ENCODE measurements at regions not wholly inside any gene's neighbourhood (a gene's known extent, or its start where the extent isn't known, plus 50 kb on each side); places are given as distances from the start of the nearest gene placed in this dataset.

DNA sequence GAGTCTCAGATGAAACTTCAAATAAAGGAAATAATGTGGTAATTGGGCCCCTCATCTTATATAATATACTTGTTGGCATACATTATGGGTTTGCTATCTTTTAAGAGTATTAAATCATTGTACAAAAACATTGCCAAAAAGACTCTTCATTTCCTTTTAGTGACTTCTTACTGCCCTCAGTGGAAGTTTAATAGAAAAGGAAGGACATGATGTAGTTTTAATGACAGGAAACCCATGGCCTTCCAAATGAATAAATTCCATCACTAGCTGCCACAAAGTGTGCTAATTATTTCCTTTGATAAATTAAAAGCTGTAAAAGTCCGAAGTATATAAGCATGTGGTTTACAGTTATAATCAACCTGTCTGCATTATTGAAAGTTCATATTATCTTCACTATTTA lies 350.9 kb upstream of the HAND2 start:
- ChIA-PET POLR2A (ENCODE audit: partially characterized antibody) (no interaction called here), CTCF (ENCODE audit: partially characterized antibody) (no interaction called here)
- Histone ChIP-seq H4K91ac (replicated peaks; ENCODE audit: insufficient read length, low read length) (no peak overlapping the region), H3K18ac (ENCODE audit: extremely low read depth, low read length) (no peak overlapping the region), H2BK15ac (ENCODE audit: low read length) (no peak overlapping the region), H3K27ac (ENCODE audit: low read depth, low read length) (no peak overlapping the region), H4K5ac (ENCODE audit: insufficient read length, low read depth, low read length) (no peak overlapping the region), H2AK5ac (ENCODE audit: low read depth, low read length) (no peak overlapping the region), H3K79me1 (ENCODE audit: low read depth, low read length) (no peaks in the 10 kb centered on the region), H3K4me3 (ENCODE audit: extremely low read depth in 1 of 4, insufficient read depth in 2 of 4, low read depth in 3 of 4, low read length in 4 of 4) (no peak overlapping the region), H3K23me2 (ENCODE audit: low read depth, low read length) (no peaks in the 10 kb centered on the region), H3K4me1 (replicated peaks in 1 of 4; ENCODE audit: control insufficient read depth in 3 of 4, insufficient read depth in 4 of 4, low read length in 3 of 4) (no peaks in the 10 kb centered on the region), H3K4me2 (ENCODE audit: insufficient read depth in 1 of 2, low read depth in 2 of 2, low read length in 2 of 2) (no peak overlapping the region), H2BK5ac (ENCODE audit: low read depth, low read length) (no peak overlapping the region), H3K14ac (ENCODE audit: insufficient read length) (no peak overlapping the region), H2BK12ac (ENCODE audit: low read depth, low read length) (no peak overlapping the region), H2BK120ac (replicated peaks; ENCODE audit: low read depth, low read length) (no peak overlapping the region), H4K20me1 (replicated peaks in 1 of 2; ENCODE audit: control insufficient read depth in 1 of 2, insufficient read depth in 2 of 2, low read length in 2 of 2) (no peaks in the 10 kb centered on the region), H3K4ac (replicated peaks; ENCODE audit: insufficient read length, low read depth, low read length) (no peak overlapping the region), H3K36me3 (ENCODE audit: control insufficient read depth in 2 of 4, insufficient read depth in 4 of 4, low read length in 3 of 4) (no peaks in the 10 kb centered on the region), H2BK20ac (ENCODE audit: low read length) (no peak overlapping the region), H2AFZ (ENCODE audit: low read length) (no peak overlapping the region), H3K56ac (replicated peaks; ENCODE audit: insufficient read length, low read depth, low read length) (no peak overlapping the region), H3K79me2 (ENCODE audit: control insufficient read depth in 1 of 2, insufficient read depth in 2 of 2, low read length in 2 of 2) (no peaks in the 10 kb centered on the region), H4K8ac (ENCODE audit: extremely low read depth, insufficient read depth, low read length) (no peak overlapping the region), H3K23ac (ENCODE audit: insufficient read length) (no peak overlapping the region), H3K27me3 (replicated peaks in 1 of 4; ENCODE audit: control insufficient read depth in 3 of 4, extremely low read depth in 1 of 4, insufficient read depth in 3 of 4, low read length in 3 of 4) (no peaks in the 10 kb centered on the region), H3K9me3 (ENCODE audit: insufficient read depth in 2 of 2, low read depth in 1 of 2, low read length in 1 of 2) (no peaks in the 10 kb centered on the region), H3K9ac (replicated peaks in 1 of 4; ENCODE audit: extremely low read depth in 1 of 4, low read depth in 3 of 4, low read length in 3 of 4) (no peak overlapping the region)
- WGBS, 2 experiments (ENCODE audit: extremely low coverage in 1 of 2, insufficient coverage in 1 of 2, insufficient read length in 1 of 2, insufficient replicate concordance in 2 of 2, low coverage in 1 of 2, low lambda C conversion rate in 2 of 2, missing lambda C conversion rate in 1 of 2) = 81% methylated on average over 1 of the region's 1 CpG; no CpG with 5 or more reads in 1 of the 2 experiments
- FAIRE-seq (no peak), DNase-seq (ENCODE audit: low read depth in 1 of 2, low spot score in 2 of 2) (no peak)
- no peak for TF ChIP-seq SP1 (IDR thresholded peaks at IDR 0.05; ENCODE audit: low read depth, low read length)
- no peak for TF ChIP-seq BCL11A (IDR thresholded peaks at IDR 0.05; ENCODE audit: low read depth in 2 of 2, low read length in 2 of 2)
- no peak for TF ChIP-seq BACH1 (IDR thresholded peaks at IDR 0.05; ENCODE audit: low read length)
